Stomach (tissue), 4 donors: ENCODE measurements at regions not wholly inside any gene's neighbourhood (a gene's known extent, or its start where the extent isn't known, plus 50 kb on each side); places are given as distances from the start of the nearest gene placed in this dataset.

Experiments
- CTCF ChIP-seq, 7 experiments: fragments of 450-650 bp in 4 of 7; fragments of 200-600 bp in 3 of 7; sonication (generic) in 3 of 7; IDR thresholded peaks; one replicate each; pipeline ENCODE4 v1.5.1; 2016 to 2019; ENCODE audit warnings: antibody characterized with exemption in 7 of 7, control low read depth in 2 of 7, mild to moderate bottlenecking in 1 of 7
- POLR2AphosphoS5 ChIP-seq, 3 donors: sonication (generic); formaldehyde crosslinking; IDR thresholded peaks; one replicate each; pipeline ENCODE4 v1.6.1; 2016; ENCODE audit warnings: antibody characterized with exemption in 3 of 3

- no peak for TF ChIP-seq CTCF (IDR thresholded peaks at IDR 0.05)
- no peak for TF ChIP-seq POLR2AphosphoS5 (IDR thresholded peaks at IDR 0.05)
Observed at GRCh38 chr16:55273959-55274358, 50.0 kb upstream of the IRX6 start.
